GM10248 (cell line): ENCODE measurements at regions not wholly inside any gene's neighbourhood (a gene's known extent, or its start where the extent isn't known, plus 50 kb on each side); places are given as distances from the start of the nearest gene placed in this dataset.

ENCODE experiments used
- CTCF ChIA-PET: fragments of 300-600 bp; sonication (Branson Sonifier 250); formaldehyde crosslinking; extraction: SDS; loops from one replicate; lab custom pipeline; 2021; ENCODE audit warnings: antibody characterized with exemption; lab: Yijun Ruan, JAX
- POLR2A ChIA-PET: fragments of 350-650 bp; sonication (Branson Sonifier 250); formaldehyde crosslinking; extraction: SDS; loops from one replicate; lab custom pipeline; 2020; ENCODE audit warnings: antibody characterized with exemption; lab: Yijun Ruan, JAX
- DNase-seq: peaks from one replicate; pipeline ENCODE4 v3.0.0; 2012; ENCODE audit errors: extremely low spot score
- TF ChIP-seq, protein P1 (sequence below): IDR thresholded peaks from 2 replicates; pipeline ENCODE4 v1.5.1; 2012; ENCODE audit warnings: mild to moderate bottlenecking, low read depth; ENCODE audit errors: extremely low read depth, missing control alignments, control extremely low read depth

DNA sequence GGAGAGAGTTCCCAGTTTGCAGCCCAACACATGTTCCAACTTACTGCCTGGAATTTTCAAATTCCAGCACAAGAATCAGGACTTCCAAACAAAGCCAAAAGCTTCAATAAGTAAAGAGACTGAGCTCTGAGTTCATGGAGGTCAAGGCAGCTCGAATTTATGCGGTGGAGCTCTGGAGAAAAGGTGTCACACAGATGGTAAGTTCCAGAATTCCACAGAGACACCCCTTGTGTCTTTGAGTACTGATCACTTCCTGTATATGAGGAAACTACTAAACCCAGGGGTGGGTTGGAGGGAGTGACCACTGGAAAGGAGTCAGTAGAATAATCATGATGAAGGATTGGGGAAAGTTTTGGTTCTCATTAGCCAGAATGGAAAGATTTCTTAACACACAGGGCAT lies 118.5 kb upstream of the GUCY1A1 start:
- CTCF ChIA-PET, result interaction anchor here (0.7 kb wide), 1 partner anchor 19 kb away, joined by 3 read pairs; no protein-coding TSS in a partner anchor

DNA sequence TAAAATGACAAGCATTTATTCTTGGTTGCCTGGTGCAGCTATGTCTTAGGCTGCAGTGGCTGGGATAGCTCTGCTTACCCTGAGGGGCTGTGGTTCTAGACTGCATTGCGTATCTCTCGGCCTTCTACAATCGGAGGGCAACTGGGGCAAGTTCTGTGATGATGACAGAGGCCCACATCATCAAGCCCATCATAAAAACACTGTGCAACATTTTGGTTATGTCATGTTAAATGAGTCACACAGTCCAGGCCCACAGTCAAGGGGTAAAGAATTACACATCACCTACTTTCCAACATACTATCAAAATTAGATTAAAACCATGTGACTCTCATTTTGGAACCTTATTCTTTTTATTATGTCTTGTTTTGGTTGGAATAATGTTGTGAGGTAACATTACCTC lies 120.2 kb upstream of the GUCY1A1 start:
- CTCF ChIA-PET, result interaction anchor here (1.1 to 1.3 kb wide), 2 partner anchors 17 to 241 kb away, joined by 3 read pairs; no protein-coding TSS in a partner anchor
- TF ChIP-seq, protein P1, sequence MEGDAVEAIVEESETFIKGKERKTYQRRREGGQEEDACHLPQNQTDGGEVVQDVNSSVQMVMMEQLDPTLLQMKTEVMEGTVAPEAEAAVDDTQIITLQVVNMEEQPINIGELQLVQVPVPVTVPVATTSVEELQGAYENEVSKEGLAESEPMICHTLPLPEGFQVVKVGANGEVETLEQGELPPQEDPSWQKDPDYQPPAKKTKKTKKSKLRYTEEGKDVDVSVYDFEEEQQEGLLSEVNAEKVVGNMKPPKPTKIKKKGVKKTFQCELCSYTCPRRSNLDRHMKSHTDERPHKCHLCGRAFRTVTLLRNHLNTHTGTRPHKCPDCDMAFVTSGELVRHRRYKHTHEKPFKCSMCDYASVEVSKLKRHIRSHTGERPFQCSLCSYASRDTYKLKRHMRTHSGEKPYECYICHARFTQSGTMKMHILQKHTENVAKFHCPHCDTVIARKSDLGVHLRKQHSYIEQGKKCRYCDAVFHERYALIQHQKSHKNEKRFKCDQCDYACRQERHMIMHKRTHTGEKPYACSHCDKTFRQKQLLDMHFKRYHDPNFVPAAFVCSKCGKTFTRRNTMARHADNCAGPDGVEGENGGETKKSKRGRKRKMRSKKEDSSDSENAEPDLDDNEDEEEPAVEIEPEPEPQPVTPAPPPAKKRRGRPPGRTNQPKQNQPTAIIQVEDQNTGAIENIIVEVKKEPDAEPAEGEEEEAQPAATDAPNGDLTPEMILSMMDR, result no peak
- POLR2A ChIA-PET, result no interaction called here
- DNase-seq, result no peak

More for the DNA sequence above, 118.5 kb upstream of the GUCY1A1 start:
- no peak for DNase-seq
- TF ChIP-seq, protein P1, result no peak
- POLR2A ChIA-PET, result no interaction called here

DNA sequence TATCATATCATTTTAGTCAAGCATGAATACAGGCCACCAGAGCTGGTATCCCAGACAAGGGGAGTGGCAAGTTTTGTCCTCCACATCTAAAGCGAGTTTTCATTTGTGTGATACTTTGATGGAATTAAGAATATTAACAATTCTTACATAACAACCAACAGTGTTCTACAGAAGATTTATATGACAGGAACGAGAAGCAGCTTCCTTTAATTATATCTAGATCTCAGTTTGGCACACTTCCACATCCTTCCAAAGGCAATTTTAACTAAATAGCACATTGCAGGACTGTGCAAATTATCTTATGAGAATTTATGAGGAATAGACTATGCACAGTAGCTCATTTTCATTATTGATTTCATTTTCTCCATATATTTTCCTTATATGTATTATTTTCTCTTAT lies 121.2 kb upstream of the GUCY1A1 start:
- ChIA-PET CTCF (interaction anchor here (1.2 to 1.9 kb wide), 5 partner anchors 9 to 70 kb away, joined by 3 to 6 read pairs (median 3); no protein-coding TSS in a partner anchor), POLR2A (no interaction called here)
- DNase-seq, result no peak
- TF ChIP-seq, protein P1, result no peak

DNA sequence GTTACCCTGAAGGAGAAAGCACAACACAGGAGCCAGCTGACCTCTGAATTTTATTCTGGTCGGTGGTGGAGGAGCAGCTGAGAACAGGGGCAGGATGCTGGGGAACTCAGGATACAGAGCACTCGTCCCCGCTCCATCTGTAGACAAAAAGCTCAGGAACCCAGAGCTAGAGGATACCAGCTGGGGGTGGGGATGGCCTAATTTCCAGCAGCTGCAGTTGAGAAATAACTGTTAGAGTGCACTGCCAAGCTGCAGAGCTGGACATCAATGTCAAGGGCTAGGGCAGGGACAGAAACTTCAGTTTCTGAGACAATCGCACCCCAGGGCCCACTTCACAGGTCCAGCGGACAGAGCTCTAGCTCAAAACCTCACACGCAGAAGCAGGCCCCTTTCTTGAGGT lies 122.1 kb upstream of the GUCY1A1 start:
- DNase-seq, result no peak
- POLR2A ChIA-PET, result no interaction called here

DNA sequence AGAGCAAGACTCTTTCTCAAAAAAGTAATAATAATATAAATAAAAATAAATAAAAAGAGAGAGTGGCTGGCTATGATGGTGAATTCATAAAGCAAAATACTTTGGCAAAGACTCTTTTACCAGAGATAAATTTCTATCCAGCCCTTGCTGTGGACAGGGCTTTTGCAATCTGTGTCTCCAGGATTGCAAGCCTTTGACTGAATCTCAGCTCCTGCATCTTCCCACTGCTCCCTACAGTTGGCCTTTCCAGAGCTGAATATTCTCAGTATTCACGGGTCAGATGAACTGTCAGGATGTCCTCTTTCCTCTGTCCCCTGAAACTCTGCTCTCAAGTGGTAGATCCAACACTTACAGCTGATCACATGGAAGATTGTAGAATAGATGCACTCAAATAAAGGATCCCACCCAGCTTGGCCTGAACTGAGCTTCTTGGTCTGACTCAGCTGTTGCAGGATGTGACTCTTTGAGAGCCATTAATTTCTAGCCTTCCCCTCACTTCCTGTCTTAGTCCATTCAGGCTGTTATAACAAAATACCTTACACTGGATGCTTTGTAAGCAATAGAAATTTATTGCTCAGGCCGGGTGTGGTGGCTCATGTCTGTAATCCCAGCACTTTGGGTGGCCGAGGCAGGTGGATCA lies 123.4 kb upstream of the GUCY1A1 start:
- ChIA-PET CTCF (no interaction called here), POLR2A (no interaction called here)
- DNase-seq, result peak; percentile 20
- TF ChIP-seq, protein P1, result no peak

More for the DNA sequence above, 122.1 kb upstream of the GUCY1A1 start:
- TF ChIP-seq, protein P1, result no peak
- CTCF ChIA-PET, result interaction anchor here (1.1 to 1.9 kb wide), 6 partner anchors 9 to 71 kb away, joined by 3 to 6 read pairs (median 4); no protein-coding TSS in a partner anchor

DNA sequence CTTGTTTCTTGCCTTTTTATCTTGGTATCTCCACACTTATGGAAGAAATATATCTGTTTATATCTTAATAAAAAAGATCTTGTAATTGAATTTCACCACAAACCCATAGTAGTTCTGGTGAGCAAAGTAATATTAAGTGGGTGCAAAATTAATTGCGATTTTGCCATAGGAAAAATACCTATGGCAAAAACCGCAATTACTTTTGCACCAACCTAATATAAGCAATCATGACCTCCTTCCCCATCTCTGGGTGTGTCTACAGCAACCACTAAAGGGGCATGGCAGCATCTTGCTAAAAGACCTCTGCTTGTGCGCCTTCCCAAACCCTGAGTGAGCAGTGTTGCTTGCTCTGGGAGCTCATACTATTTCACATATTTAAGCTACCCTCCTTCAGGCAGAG lies 124.2 kb upstream of the GUCY1A1 start:
- TF ChIP-seq, protein P1, result no peak
- no peak for DNase-seq
- ChIA-PET CTCF (no interaction called here), POLR2A (no interaction called here)
